ENCODE measurements at regions not wholly inside any gene's neighbourhood (a gene's known extent, or its start where the extent isn't known, plus 50 kb on each side); places are given as distances from the start of the nearest gene placed in this dataset.

DNA sequence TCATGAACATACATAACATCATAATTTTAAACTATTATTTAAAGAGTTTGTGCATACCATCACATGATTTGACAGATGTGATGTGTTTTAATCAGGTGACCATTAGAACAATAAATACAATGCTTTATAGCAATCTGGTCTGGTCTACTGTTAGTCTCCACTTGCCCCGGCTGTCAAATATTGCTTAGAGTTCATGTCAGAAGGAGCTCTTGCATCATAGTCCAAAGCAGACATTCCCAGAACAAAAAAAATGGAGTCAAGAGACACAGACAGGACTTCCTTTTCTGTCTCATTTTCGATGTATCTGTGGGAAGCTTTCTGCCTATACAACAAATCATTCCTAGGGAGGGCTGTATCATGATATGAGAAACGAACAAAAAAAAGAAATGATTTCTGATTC is 979.2 kb upstream of the WWC1 start:
- TF ChIP-seq, protein P1, sequence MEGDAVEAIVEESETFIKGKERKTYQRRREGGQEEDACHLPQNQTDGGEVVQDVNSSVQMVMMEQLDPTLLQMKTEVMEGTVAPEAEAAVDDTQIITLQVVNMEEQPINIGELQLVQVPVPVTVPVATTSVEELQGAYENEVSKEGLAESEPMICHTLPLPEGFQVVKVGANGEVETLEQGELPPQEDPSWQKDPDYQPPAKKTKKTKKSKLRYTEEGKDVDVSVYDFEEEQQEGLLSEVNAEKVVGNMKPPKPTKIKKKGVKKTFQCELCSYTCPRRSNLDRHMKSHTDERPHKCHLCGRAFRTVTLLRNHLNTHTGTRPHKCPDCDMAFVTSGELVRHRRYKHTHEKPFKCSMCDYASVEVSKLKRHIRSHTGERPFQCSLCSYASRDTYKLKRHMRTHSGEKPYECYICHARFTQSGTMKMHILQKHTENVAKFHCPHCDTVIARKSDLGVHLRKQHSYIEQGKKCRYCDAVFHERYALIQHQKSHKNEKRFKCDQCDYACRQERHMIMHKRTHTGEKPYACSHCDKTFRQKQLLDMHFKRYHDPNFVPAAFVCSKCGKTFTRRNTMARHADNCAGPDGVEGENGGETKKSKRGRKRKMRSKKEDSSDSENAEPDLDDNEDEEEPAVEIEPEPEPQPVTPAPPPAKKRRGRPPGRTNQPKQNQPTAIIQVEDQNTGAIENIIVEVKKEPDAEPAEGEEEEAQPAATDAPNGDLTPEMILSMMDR (IDR thresholded peaks at IDR 0.05; ENCODE audit: low read length), result no peak
- no peak for TF ChIP-seq EZH2 (IDR thresholded peaks at IDR 0.05; ENCODE audit: borderline replicate concordance, low read length)
